Loucy (cell line): ENCODE measurements at regions not wholly inside any gene's neighbourhood (a gene's known extent, or its start where the extent isn't known, plus 50 kb on each side); places are given as distances from the start of the nearest gene placed in this dataset.

Source experiments
- H2AFZ ChIP-seq: fragments of 200-600 bp; sonication (generic); 2 replicates; pipeline ENCODE4 v1.6.0; 2016; ENCODE audit warnings: antibody characterized with exemption, mild to moderate bottlenecking, low read length, moderate library complexity
- H3F3A ChIP-seq: fragments of 200-600 bp; 2 replicates; pipeline ENCODE4 v1.6.0; 2016; ENCODE audit warnings: antibody characterized with exemption, low read depth, mild to moderate bottlenecking
- H3K27me3 ChIP-seq: fragments of 200-600 bp; sonication (generic); 2 replicates; pipeline ENCODE4 v1.6.1; 2014; ENCODE audit warnings: low read length, mild to moderate bottlenecking; ENCODE audit not compliant: insufficient read depth, poor library complexity, severe bottlenecking
- H3K36me3 ChIP-seq: fragments of 200-600 bp; sonication (generic); 2 replicates; pipeline ENCODE4 v1.6.1; 2016; ENCODE audit warnings: low read length; ENCODE audit not compliant: insufficient read depth
- H3K4me1 ChIP-seq: fragments of 200-600 bp; sonication (generic); 2 replicates; pipeline ENCODE4 v1.5.1; 2014; ENCODE audit warnings: low read length, mild to moderate bottlenecking; ENCODE audit not compliant: insufficient read depth, poor library complexity, severe bottlenecking
- H3K4me2 ChIP-seq: fragments of 200-600 bp; sonication (generic); 2 replicates; pipeline ENCODE4 v1.6.0; 2014; ENCODE audit warnings: antibody characterized with exemption, low read length, low read depth, mild to moderate bottlenecking; ENCODE audit not compliant: poor library complexity, severe bottlenecking
- H3K4me3 ChIP-seq: fragments of 200-600 bp; sonication (generic); 2 replicates; pipeline ENCODE4 v1.5.1; 2014; ENCODE audit warnings: low read length, mild to moderate bottlenecking, mixed read lengths; ENCODE audit not compliant: poor library complexity, severe bottlenecking
- H3K79me2 ChIP-seq: fragments of 200-600 bp; sonication (generic); 2 replicates; pipeline ENCODE4 v1.6.1; 2014; ENCODE audit warnings: low read length; ENCODE audit not compliant: insufficient read depth
- H3K9ac ChIP-seq: fragments of 200-600 bp; sonication (generic); 2 replicates; pipeline ENCODE4 v1.6.0; 2014; ENCODE audit warnings: mild to moderate bottlenecking, low read depth, low read length, moderate library complexity; ENCODE audit not compliant: poor library complexity, severe bottlenecking
- H3K9me2 ChIP-seq: fragments of 200-600 bp; sonication (generic); replicated peaks from 2 replicates; pipeline ENCODE4 v1.6.1; 2016; ENCODE audit warnings: low read depth, low read length, mixed read lengths
- H3K9me3 ChIP-seq: fragments of 200-600 bp; sonication (generic); 2 replicates; pipeline ENCODE4 v1.6.1; 2014; ENCODE audit warnings: mild to moderate bottlenecking, antibody characterized with exemption, low read length, low read depth; ENCODE audit not compliant: insufficient read depth
- H4K20me1 ChIP-seq: fragments of 200-600 bp; sonication (generic); 2 replicates; pipeline ENCODE4 v1.6.0; 2014; ENCODE audit warnings: antibody characterized with exemption, low read length, mild to moderate bottlenecking; ENCODE audit not compliant: insufficient read depth, poor library complexity, severe bottlenecking
- CTCF ChIP-seq: fragments of 200-600 bp; sonication (generic); conservative IDR thresholded peaks from 2 replicates; pipeline ENCODE4 v1.5.1; 2014; ENCODE audit warnings: mild to moderate bottlenecking, antibody characterized with exemption, low read length
- EZH2phosphoT487 ChIP-seq: fragments of 200-600 bp; IDR thresholded peaks from 2 replicates; pipeline ENCODE4 v1.6.1; 2018; ENCODE audit warnings: antibody characterized with exemption, mild to moderate bottlenecking, moderate library complexity, borderline replicate concordance

GRCh38 chr10:63064706-63065105, 68.4 kb upstream of the NRBF2 start:
- TF ChIP-seq CTCF (no peak), EZH2phosphoT487 (no peak)
- H3K9me3 ChIP-seq = no peaks in the 10 kb centered on the region
- H3K79me2 ChIP-seq = no peaks in the 10 kb centered on the region
- no peak overlapping the region for H2AFZ ChIP-seq
- no peaks in the 10 kb centered on the region for H3K9me2 ChIP-seq
- H3K36me3 ChIP-seq = no peaks in the 10 kb centered on the region
- no peaks in the 10 kb centered on the region for H3K4me1 ChIP-seq
- H3K4me2 ChIP-seq = no peak overlapping the region
- H3K9ac ChIP-seq = no peak overlapping the region
- peaks cover 5% of the 10 kb centered on the region for H3K27me3 ChIP-seq
- no peak overlapping the region for H3K4me3 ChIP-seq
- no peaks in the 10 kb centered on the region for H4K20me1 ChIP-seq
- H3F3A ChIP-seq = no peaks in the 10 kb centered on the region

GRCh38 chr10:63058236-63058635, 74.9 kb upstream of the NRBF2 start:
- Histone ChIP-seq H4K20me1 (no peaks in the 10 kb centered on the region), H2AFZ (no peak overlapping the region), H3F3A (no peaks in the 10 kb centered on the region), H3K27me3 (no peaks in the 10 kb centered on the region), H3K4me2 (no peak overlapping the region), H3K4me3 (no peak overlapping the region), H3K79me2 (no peaks in the 10 kb centered on the region), H3K9ac (no peak overlapping the region), H3K4me1 (no peaks in the 10 kb centered on the region), H3K9me2 (no peaks in the 10 kb centered on the region), H3K9me3 (no peaks in the 10 kb centered on the region), H3K36me3 (no peaks in the 10 kb centered on the region)
- TF ChIP-seq EZH2phosphoT487 (no peak), CTCF (no peak)

GRCh38 chr10:63057509-63057908, 75.6 kb upstream of the NRBF2 start:
- H2AFZ ChIP-seq = no peak overlapping the region
- H3K79me2 ChIP-seq = no peaks in the 10 kb centered on the region
- no peaks in the 10 kb centered on the region for H3F3A ChIP-seq
- H3K27me3 ChIP-seq = no peaks in the 10 kb centered on the region
- H4K20me1 ChIP-seq = no peaks in the 10 kb centered on the region
- H3K4me1 ChIP-seq = no peaks in the 10 kb centered on the region
- H3K36me3 ChIP-seq = no peaks in the 10 kb centered on the region
- H3K9ac ChIP-seq = no peak overlapping the region
- no peak overlapping the region for H3K4me3 ChIP-seq
- TF ChIP-seq EZH2phosphoT487 (no peak), CTCF (no peak)
- no peaks in the 10 kb centered on the region for H3K9me2 ChIP-seq
- no peak overlapping the region for H3K4me2 ChIP-seq
- H3K9me3 ChIP-seq = no peaks in the 10 kb centered on the region
